Smooth muscle cell (in vitro differentiated cells): ENCODE measurements at regions not wholly inside any gene's neighbourhood (a gene's known extent, or its start where the extent isn't known, plus 50 kb on each side); places are given as distances from the start of the nearest gene placed in this dataset.

Source experiments
- DNase-seq: peaks from one replicate; lab custom pipeline; 2025; ENCODE audit not compliant: unreplicated experiment; lab: John Stamatoyannopoulos, UW
- H2AFZ ChIP-seq: fragments of 200-600 bp; sonication (generic); 2 replicates; pipeline ENCODE4 v1.6.0; 2016; ENCODE audit warnings: antibody characterized with exemption, low read depth, mild to moderate bottlenecking
- H3F3A ChIP-seq: fragments of 200-600 bp; sonication (generic); 2 replicates; pipeline ENCODE4 v1.6.0; 2017; ENCODE audit warnings: antibody characterized with exemption, low read depth
- H3K27ac ChIP-seq: fragments of 200-600 bp; sonication (generic); 2 replicates; pipeline ENCODE4 v1.5.1; 2016; ENCODE audit warnings: low read depth, mild to moderate bottlenecking
- H3K27me3 ChIP-seq: fragments of 200-600 bp; sonication (generic); 2 replicates; pipeline ENCODE4 v1.6.1; 2016; ENCODE audit warnings: low read depth, mild to moderate bottlenecking
- H3K36me3 ChIP-seq: fragments of 200-600 bp; sonication (generic); 2 replicates; pipeline ENCODE4 v1.5.1; 2016; ENCODE audit warnings: low read depth
- H3K4me1 ChIP-seq: fragments of 200-600 bp; sonication (generic); 2 replicates; pipeline ENCODE4 v1.5.1; 2016; ENCODE audit warnings: low read depth
- H3K4me2 ChIP-seq: fragments of 200-600 bp; sonication (generic); 2 replicates; pipeline ENCODE4 v1.6.0; 2016; ENCODE audit warnings: mild to moderate bottlenecking
- H3K4me3 ChIP-seq: fragments of 200-600 bp; sonication (generic); 2 replicates; pipeline ENCODE4 v1.5.1; 2016; ENCODE audit warnings: mild to moderate bottlenecking
- H3K79me2 ChIP-seq: fragments of 200-600 bp; sonication (generic); 2 replicates; pipeline ENCODE4 v1.6.0; 2016; ENCODE audit warnings: low read depth, mild to moderate bottlenecking
- H3K9ac ChIP-seq: fragments of 200-600 bp; sonication (generic); 2 replicates; pipeline ENCODE4 v1.6.0; 2016; ENCODE audit warnings: low read depth
- H3K9me3 ChIP-seq: fragments of 200-600 bp; sonication (generic); replicated peaks from 2 replicates; pipeline ENCODE4 v1.5.1; 2016; ENCODE audit warnings: low read depth
- H4K20me1 ChIP-seq: fragments of 200-600 bp; sonication (generic); 2 replicates; pipeline ENCODE4 v1.6.0; 2016; ENCODE audit warnings: low read depth
- WGBS: methylation state at CpG from one replicate; pipeline ENCODE4 v1.1.7; 2016; ENCODE audit warnings: low lambda C conversion rate; 5-methylcytosine and 5-hydroxymethylcytosine counted together
- TF ChIP-seq, protein P1 (sequence below): fragments of 200-600 bp; sonication (generic); IDR thresholded peaks from 2 replicates; pipeline ENCODE4 v1.5.1; 2017; ENCODE audit warnings: borderline replicate concordance, mild to moderate bottlenecking, antibody characterized with exemption; ENCODE audit not compliant: insufficient read depth, poor library complexity, severe bottlenecking

GRCh38 chr4:96037705-96038104, 197.8 kb downstream of the PDHA2 start:
- no peak overlapping the region for H3K4me3 ChIP-seq
- no peak overlapping the region for H2AFZ ChIP-seq
- 97% methylated on average over 2 of the region's 2 CpGs for WGBS
- no peak for DNase-seq
- no peaks in the 10 kb centered on the region for H3K4me1 ChIP-seq
- no peaks in the 10 kb centered on the region for H3K9me3 ChIP-seq
- no peak overlapping the region for H3K9ac ChIP-seq
- no peaks in the 10 kb centered on the region for H3F3A ChIP-seq
- no peaks in the 10 kb centered on the region for H4K20me1 ChIP-seq
- no peak overlapping the region for H3K27ac ChIP-seq
- no peaks in the 10 kb centered on the region for H3K36me3 ChIP-seq
- H3K27me3 ChIP-seq: no peaks in the 10 kb centered on the region
- no peaks in the 10 kb centered on the region for H3K79me2 ChIP-seq
- TF ChIP-seq, protein P1, sequence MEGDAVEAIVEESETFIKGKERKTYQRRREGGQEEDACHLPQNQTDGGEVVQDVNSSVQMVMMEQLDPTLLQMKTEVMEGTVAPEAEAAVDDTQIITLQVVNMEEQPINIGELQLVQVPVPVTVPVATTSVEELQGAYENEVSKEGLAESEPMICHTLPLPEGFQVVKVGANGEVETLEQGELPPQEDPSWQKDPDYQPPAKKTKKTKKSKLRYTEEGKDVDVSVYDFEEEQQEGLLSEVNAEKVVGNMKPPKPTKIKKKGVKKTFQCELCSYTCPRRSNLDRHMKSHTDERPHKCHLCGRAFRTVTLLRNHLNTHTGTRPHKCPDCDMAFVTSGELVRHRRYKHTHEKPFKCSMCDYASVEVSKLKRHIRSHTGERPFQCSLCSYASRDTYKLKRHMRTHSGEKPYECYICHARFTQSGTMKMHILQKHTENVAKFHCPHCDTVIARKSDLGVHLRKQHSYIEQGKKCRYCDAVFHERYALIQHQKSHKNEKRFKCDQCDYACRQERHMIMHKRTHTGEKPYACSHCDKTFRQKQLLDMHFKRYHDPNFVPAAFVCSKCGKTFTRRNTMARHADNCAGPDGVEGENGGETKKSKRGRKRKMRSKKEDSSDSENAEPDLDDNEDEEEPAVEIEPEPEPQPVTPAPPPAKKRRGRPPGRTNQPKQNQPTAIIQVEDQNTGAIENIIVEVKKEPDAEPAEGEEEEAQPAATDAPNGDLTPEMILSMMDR: no peak
- no peak overlapping the region for H3K4me2 ChIP-seq

GRCh38 chr4:96039217-96039616, 199.3 kb downstream of the PDHA2 start:
- 67% methylated on average over 1 of the region's 1 CpG for WGBS
- no peaks in the 10 kb centered on the region for H3K9me3 ChIP-seq
- no peaks in the 10 kb centered on the region for H3F3A ChIP-seq
- no peak overlapping the region for H2AFZ ChIP-seq
- no peaks in the 10 kb centered on the region for H3K36me3 ChIP-seq
- H3K79me2 ChIP-seq: no peaks in the 10 kb centered on the region
- no peak for DNase-seq
- TF ChIP-seq, protein P1: no peak
- no peak overlapping the region for H3K4me3 ChIP-seq
- H3K9ac ChIP-seq: no peak overlapping the region
- no peak overlapping the region for H3K4me2 ChIP-seq
- no peaks in the 10 kb centered on the region for H3K4me1 ChIP-seq
- no peaks in the 10 kb centered on the region for H4K20me1 ChIP-seq
- H3K27me3 ChIP-seq: no peaks in the 10 kb centered on the region
- no peak overlapping the region for H3K27ac ChIP-seq

DNA sequence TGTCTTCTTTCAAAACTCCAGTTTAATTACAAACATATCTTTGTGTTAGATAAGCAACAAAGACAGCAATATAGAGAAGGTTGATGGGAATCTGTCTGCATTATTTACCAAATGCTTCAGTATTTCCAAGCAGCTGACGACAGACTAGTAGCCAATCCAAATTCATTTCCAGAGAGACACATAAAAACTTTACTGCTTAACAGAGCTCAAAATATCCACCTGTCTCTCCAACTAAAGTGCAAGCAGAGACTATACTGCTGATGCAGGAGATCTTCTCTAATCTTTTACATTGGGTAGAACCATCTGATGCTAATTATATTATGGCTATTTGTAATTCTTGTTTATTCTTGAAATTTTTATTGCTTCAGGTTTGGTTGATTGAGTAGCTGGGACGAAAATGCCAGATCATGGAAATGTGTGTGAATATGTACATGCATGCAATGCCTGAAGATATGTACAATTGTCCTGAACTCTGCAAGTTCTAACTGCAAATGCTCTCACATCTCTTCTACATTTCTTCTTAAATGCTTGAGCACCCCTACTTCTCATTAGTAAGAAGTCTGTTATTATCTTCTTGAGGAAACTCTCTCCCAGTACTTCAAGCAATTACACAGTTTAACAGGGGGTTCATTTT, 200.0 kb downstream of the PDHA2 start:
- 71% methylated on average over 2 of the region's 2 CpGs for WGBS
- H3K4me3 ChIP-seq: no peak overlapping the region
- H3K4me2 ChIP-seq: no peak overlapping the region
- TF ChIP-seq, protein P1: no peak
- no peaks in the 10 kb centered on the region for H3K27me3 ChIP-seq
- H3K9me3 ChIP-seq: no peaks in the 10 kb centered on the region
- H3K27ac ChIP-seq: no peak overlapping the region
- no peaks in the 10 kb centered on the region for H3K79me2 ChIP-seq
- H2AFZ ChIP-seq: no peak overlapping the region
- no peaks in the 10 kb centered on the region for H3K4me1 ChIP-seq
- DNase-seq: no peak
- H3F3A ChIP-seq: no peaks in the 10 kb centered on the region
- H3K36me3 ChIP-seq: no peaks in the 10 kb centered on the region
- H3K9ac ChIP-seq: no peak overlapping the region
- no peaks in the 10 kb centered on the region for H4K20me1 ChIP-seq

DNA sequence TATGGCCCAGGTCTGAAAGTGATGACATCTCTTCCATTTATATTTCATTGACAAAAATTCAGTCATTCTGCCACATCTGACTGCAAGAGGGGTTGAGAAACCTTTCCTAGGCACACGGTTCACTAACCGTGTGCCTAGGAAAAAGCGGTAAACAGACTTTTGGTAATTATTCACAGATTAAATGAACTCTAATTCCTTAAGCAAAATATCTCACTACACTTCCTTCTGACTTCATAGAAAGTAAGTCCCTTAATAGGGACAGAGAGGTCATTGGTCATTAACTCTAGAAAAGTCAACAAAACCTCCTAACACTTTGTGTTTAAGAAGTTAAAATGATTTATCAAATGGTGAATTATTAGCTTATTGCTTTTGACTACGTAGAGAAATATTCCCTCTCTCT, 205.1 kb downstream of the PDHA2 start:
- DNase-seq: no peak
- Histone ChIP-seq H4K20me1 (no peaks in the 10 kb centered on the region), H3K27ac (no peak overlapping the region), H3K27me3 (no peaks in the 10 kb centered on the region), H3K9me3 (no peaks in the 10 kb centered on the region), H3K36me3 (no peaks in the 10 kb centered on the region), H3K9ac (no peak overlapping the region), H3K79me2 (no peaks in the 10 kb centered on the region), H2AFZ (no peak overlapping the region), H3K4me3 (no peak overlapping the region), H3F3A (no peaks in the 10 kb centered on the region), H3K4me1 (no peaks in the 10 kb centered on the region), H3K4me2 (no peak overlapping the region)
- TF ChIP-seq, protein P1: no peak
- WGBS: 93% methylated on average over 4 of the region's 4 CpGs
